Astrocyte of the cerebellum (primary cell): ENCODE measurements at regions not wholly inside any gene's neighbourhood (a gene's known extent, or its start where the extent isn't known, plus 50 kb on each side); places are given as distances from the start of the nearest gene placed in this dataset.

Experiments
- DNase-seq: peaks from one replicate; pipeline ENCODE4 v3.0.0-alpha.2; 2011; ENCODE audit warnings: low read depth
- H3K4me3 ChIP-seq: 2 replicates; pipeline ENCODE4 v1.5.1; 2011; ENCODE audit warnings: mild to moderate bottlenecking, low read depth, low read length, moderate library complexity
- CTCF ChIP-seq: IDR thresholded peaks from 2 replicates; pipeline ENCODE4 v1.5.1; 2012; ENCODE audit warnings: low read length, low read depth, moderate library complexity, mild to moderate bottlenecking; ENCODE audit errors: missing control alignments
- in situ Hi-C: cut with HindIII; loops from 2 replicates; pipeline ENCODE4 v1.10.0; 2017; ENCODE audit warnings: low sequenced_read_pairs

- TF ChIP-seq CTCF = no peak
- H3K4me3 ChIP-seq = no peak overlapping the region
- DNase-seq = no peak
- in situ Hi-C loops = no loop called here
These were observed 61.1 kb upstream of the CCDC71L start for GRCh38 chr7:106721816-106722785.

- no peak for TF ChIP-seq CTCF
- in situ Hi-C loops = no loop called here
- no peak overlapping the region for H3K4me3 ChIP-seq
- DNase-seq = no peak
These were observed 62.4 kb upstream of the CCDC71L start for GRCh38 chr7:106723398-106723797.

GRCh38 chr7:106729720-106730385, 68.9 kb upstream of the CCDC71L start:
- TF ChIP-seq CTCF = no peak
- in situ Hi-C loops = no loop called here
- DNase-seq = no peak
- H3K4me3 ChIP-seq = no peak overlapping the region

- no peak for TF ChIP-seq CTCF
- DNase-seq = no peak
- no peak overlapping the region for H3K4me3 ChIP-seq
- in situ Hi-C loops = no loop called here
These were observed 70.2 kb upstream of the CCDC71L start for GRCh38 chr7:106731187-106731586.

- in situ Hi-C loops = no loop called here
- no peak for DNase-seq
- no peak for TF ChIP-seq CTCF
- no peak overlapping the region for H3K4me3 ChIP-seq
These were observed 70.9 kb upstream of the CCDC71L start for GRCh38 chr7:106731646-106732444.

- no peak for DNase-seq
- in situ Hi-C loops = no loop called here
- TF ChIP-seq CTCF = no peak
- H3K4me3 ChIP-seq = no peak overlapping the region
These were observed 74.7 kb upstream of the CCDC71L start for GRCh38 chr7:106735637-106736036.
